ENCODE measurements at regions not wholly inside any gene's neighbourhood (a gene's known extent, or its start where the extent isn't known, plus 50 kb on each side); places are given as distances from the start of the nearest gene placed in this dataset.
"Not testable (repeated sequence)": the region's sequence is repeated elsewhere in the genome, so short reads cannot be mapped to it uniquely, and the experiment has no call there.

DNA sequence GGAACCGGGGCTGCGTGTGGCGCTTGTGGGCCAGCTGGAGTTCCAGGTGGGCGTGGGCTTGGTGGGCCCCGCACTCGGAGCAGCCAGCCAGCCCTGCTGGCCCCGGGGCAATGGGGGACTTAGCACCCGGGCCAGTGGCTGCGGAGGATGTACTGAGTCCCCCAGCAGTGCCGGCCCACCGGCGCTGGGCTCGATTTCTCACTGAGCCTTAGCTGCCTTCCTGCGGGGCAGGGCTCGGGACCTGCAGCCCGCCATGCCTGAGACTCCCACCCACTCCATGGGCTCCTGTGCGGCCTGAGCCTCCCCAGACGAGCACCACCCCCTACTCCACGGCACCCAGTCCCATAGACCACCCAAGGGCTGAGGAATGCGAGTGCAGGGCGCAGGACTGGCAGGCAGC is 963.6 kb upstream of the PCDH20 start:
- TF ChIP-seq POLR2A (IDR thresholded peaks at IDR 0.05), result not testable (repeated sequence)
- TF ChIP-seq, protein P1, sequence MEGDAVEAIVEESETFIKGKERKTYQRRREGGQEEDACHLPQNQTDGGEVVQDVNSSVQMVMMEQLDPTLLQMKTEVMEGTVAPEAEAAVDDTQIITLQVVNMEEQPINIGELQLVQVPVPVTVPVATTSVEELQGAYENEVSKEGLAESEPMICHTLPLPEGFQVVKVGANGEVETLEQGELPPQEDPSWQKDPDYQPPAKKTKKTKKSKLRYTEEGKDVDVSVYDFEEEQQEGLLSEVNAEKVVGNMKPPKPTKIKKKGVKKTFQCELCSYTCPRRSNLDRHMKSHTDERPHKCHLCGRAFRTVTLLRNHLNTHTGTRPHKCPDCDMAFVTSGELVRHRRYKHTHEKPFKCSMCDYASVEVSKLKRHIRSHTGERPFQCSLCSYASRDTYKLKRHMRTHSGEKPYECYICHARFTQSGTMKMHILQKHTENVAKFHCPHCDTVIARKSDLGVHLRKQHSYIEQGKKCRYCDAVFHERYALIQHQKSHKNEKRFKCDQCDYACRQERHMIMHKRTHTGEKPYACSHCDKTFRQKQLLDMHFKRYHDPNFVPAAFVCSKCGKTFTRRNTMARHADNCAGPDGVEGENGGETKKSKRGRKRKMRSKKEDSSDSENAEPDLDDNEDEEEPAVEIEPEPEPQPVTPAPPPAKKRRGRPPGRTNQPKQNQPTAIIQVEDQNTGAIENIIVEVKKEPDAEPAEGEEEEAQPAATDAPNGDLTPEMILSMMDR (IDR thresholded peaks at IDR 0.05), result not testable (repeated sequence)
